OCI-M1 (cell line): ENCODE measurements at regions not wholly inside any gene's neighbourhood (a gene's known extent, or its start where the extent isn't known, plus 50 kb on each side); places are given as distances from the start of the nearest gene placed in this dataset.
A peak's percentile ranks its signal among the peaks of the same experiment; 100 is the strongest.
"Not testable (repeated sequence)": the region's sequence is repeated elsewhere in the genome, so short reads cannot be mapped to it uniquely, and the experiment has no call there.

Experiments
- DNase-seq: peaks from one replicate; lab custom pipeline; 2025; lab: John Stamatoyannopoulos, UW

- no peak for DNase-seq
Measured at GRCh38 chr22:34834059-34834458, 231.9 kb upstream of the ISX start.

GRCh38 chr22:34834541-34834940 lies 231.4 kb upstream of the ISX start:
- DNase-seq = not testable (repeated sequence)

DNA sequence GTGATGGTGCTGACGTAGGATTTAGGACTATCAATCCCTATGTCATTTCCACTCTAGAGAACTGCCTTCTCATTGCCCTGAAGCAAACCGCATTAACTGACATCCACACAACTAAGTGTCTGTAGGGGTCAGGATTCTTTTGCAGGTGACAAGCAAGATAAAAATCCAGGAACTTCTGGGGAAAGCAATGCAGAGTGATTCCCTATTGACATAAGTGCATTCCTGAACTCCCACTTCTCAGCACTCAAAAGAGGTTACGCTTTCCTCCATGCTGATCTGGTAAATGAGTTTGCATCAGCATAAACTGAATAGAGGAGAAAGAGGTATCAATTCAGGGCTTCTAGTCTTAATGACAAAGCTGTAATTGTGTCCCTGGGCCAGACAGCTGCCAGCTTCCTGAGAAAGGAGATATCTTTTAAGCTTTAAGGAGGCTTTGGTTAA lies 224.6 kb upstream of the ISX start:
- DNase-seq = peak; percentile 65

GRCh38 chr22:34841911-34842310 lies 224.0 kb upstream of the ISX start:
- no peak for DNase-seq

GRCh38 chr22:34842630-34843029 lies 223.3 kb upstream of the ISX start:
- peak; percentile 24 for DNase-seq

DNA sequence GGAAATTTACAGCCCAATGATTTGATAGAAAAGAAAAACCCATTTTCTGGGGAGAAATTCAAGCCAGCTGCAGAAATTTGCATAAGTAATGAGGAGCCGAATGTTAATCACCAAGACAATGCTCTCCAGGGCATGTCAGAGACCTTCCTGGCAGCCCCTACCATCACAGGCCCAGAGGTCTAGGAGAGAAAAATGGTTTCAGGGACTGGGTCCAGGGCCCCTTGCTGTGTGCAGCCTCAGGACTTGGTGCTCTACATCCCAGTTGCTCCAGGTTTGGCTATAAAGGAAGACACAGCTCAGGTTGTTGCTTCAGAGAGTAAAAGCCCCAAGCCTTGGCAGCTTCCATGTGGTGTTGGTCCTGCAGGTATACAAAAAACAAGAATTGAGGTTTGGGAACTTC lies 222.2 kb upstream of the ISX start:
- not testable (repeated sequence) for DNase-seq

DNA sequence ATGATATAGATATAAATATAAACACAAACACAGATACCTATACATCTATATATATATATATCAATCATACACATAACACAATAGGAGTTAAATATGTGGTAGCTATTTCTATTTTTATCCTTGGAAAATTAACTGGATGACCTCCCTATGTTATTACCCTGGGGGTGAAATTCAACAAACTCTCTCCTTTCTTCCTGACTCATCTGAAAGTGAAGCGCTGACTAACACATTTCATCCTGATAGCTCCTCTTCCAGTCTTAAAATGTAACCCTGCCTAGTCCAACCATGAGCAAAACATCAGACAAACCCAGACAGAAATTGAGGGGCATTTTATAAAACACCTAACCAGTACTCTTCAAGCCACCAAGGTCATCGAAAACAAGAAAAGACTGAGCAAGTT lies 220.6 kb upstream of the ISX start:
- no peak for DNase-seq

DNA sequence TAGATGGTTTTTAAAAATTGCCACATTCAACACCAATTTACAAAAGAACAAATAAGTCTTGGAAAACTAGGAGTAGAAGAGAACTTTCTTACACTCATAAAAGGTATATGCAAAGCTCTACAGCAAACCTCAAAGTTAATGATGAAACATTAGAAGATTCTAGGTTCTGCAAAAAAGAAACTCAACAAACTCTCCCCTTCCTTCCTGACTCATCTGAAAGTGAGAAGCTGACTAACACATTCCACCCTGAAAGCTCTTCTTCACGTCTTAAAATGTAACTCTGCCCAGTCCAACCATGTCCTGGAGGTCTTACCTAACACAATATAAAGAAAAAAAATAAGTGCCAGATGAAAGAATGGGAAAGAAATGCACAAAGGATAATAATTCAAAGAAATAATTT lies 218.9 kb upstream of the ISX start:
- DNase-seq = peak; percentile 64

GRCh38 chr22:34849965-34850364 lies 216.0 kb upstream of the ISX start:
- DNase-seq = no peak

- peak; percentile 17 for DNase-seq
Measured at GRCh38 chr22:34851918-34852662, 213.9 kb upstream of the ISX start.

DNA sequence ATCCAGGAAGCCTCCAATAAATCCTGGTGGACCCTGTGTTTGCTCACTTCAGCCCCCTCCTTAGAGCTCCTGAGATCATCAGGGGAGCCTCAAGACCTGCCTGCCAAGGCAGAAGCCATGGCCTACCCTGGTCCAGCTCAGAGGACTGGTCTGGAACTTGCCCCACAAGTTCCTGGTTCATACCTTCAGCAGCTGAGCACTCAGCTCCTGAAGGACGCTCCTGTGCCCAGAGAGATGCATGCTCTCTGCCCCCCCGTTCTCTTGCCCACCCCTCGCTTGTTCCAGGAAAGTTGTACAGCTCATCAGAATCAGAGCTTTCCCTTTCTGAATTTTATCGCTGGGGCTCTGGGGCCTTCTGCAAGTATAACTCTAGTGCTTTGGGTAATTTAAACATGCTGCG lies 210.5 kb upstream of the ISX start:
- no peak for DNase-seq

GRCh38 chr22:34858066-34858465 lies 207.9 kb upstream of the ISX start:
- DNase-seq = no peak

DNA sequence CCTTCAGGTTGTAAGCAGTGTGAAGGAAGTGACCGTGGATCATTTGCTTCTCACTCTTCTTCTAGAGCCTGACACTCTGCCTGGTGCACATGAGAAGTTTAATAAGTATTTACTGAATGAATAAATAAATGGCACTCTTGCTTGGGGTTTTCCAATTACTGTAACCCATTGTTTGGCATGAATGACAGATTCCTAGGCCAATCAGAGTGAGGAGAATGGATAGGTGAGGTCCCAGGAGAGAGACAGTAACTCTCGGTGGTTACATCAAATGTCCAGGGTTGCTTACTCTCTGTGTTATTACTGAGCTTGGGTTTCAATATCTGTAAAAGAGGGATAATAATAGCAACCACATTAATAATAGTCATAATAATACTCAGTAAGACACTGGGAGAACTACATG lies 204.2 kb upstream of the ISX start:
- DNase-seq = no peak

DNA sequence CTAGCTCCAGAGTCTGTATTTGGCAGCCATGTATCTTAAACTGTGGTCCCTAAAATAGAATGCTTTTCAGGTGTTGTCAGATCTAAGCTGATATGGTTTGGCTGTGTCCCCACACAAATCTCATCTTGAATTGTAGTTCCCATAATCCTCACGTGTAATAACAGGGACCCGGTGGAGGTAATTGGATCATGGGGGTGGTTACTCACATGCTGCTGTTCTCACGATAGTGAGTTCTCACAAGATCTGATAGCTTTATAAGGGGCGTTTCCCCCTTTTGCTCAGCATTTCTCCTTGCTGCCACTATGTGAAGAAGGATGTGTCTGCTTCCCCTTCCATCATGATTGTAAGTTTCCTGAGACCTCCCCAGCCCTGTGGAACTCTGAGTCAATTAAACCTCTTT lies 199.9 kb upstream of the ISX start:
- no peak for DNase-seq

DNA sequence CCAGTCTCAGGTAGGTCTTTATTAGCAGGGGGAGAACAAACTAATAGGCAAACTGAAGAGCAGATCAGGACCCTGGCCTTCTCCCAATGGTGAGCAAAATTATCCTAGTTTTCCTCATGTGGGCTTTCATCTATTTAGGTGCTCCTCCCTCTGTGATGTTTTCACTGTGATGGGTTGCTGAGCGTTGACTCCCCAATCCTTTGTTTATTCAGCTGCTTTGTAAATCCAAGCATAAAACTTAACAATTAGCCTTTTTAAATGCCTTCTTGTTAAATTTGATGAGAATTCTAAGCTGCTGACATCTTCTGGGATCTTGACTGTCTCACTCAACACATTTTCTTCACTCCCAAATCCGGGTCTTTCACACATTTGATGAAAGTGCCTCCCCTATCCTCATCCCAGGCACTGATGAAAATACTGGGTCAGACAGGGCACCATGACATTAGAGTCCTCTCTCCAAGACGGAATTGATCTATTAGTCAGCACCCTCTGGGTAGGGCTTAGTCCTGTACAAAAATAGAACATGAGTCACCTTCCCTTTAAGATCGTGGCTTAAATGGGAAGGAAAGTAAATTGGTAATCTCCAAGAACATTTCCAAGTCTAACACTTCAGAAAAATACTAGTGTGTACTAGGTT lies 199.3 kb upstream of the ISX start:
- DNase-seq = peak; percentile 53

DNA sequence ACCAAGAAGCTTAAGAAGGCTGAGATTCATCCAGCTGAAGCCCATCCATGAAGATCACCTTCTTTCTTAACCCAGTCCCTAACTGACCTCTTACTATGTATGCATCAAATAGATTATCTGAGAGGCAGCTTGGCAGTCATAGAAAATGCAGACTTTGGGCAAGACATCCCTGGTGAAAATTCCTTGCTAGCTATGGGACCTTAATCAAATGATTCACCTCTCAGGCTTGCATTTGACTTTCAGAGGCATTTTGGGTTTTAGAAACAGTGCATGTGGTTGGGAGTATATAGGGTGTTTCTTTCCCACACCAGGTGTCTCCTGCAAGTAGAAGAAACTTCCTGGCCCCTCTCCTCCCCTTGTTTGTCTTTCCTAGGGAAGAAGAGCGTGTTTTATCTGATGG lies 188.5 kb upstream of the ISX start:
- no peak for DNase-seq

- DNase-seq = no peak
Measured at GRCh38 chr22:34878171-34878570, 187.8 kb upstream of the ISX start.

DNA sequence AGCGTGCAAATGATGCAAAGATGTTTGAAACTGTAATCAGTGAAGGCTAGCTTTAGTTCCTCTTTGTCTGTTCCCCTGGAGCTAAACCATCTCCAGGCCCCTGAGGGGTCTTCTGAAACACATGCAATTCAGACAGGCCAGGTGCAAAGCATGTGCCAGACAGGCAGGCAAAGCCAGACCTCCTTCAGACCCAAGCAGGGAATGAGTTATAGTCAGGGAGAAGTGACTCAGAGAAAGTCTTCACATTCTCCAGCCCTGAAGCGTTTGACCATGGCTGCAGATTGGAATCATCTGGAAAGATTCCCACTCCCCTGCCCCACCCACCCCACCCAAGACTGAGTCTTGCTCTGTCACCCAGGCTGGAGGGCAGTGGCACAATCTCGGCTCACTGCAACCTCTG lies 187.0 kb upstream of the ISX start:
- DNase-seq = no peak

- no peak for DNase-seq
Measured at GRCh38 chr22:34880662-34881061, 185.3 kb upstream of the ISX start.

- DNase-seq = no peak
Measured at GRCh38 chr22:34881453-34881852, 184.5 kb upstream of the ISX start.

GRCh38 chr22:34885852-34886251 lies 180.1 kb upstream of the ISX start:
- no peak for DNase-seq

DNA sequence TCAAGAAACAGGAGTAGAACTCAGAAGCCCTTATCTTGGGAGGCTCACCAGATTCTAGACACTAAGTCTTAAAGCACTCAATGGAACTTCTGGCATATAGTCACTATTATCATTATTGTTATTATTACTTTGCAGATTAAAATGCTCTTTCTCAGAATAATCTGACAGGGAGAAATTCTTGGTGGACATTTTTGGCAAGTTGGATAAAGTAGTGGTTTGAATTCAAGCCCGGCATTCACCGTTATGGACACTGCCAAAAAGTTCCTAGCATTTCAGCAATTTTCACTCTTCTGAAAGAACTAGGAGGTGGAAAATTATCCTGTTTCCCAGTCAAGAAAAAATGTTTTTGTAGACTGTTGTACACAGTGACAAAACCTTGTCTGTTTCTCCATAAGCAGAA lies 179.6 kb upstream of the ISX start:
- DNase-seq = no peak

- no peak for DNase-seq
Measured at GRCh38 chr22:34886812-34887211, 179.1 kb upstream of the ISX start.

GRCh38 chr22:34897126-34897525 lies 168.8 kb upstream of the ISX start:
- no peak for DNase-seq
